Retinal pigment epithelial cell (primary cell): ENCODE measurements at regions not wholly inside any gene's neighbourhood (a gene's known extent, or its start where the extent isn't known, plus 50 kb on each side); places are given as distances from the start of the nearest gene placed in this dataset.

ENCODE experiments used
- DNase-seq: peaks from one replicate; pipeline ENCODE4 v3.0.0-alpha.2; 2010; ENCODE audit warnings: low read depth
- H3K4me3 ChIP-seq: 2 replicates; pipeline ENCODE4 v1.5.1; 2011; ENCODE audit warnings: mild to moderate bottlenecking, low read length, control low read depth, moderate library complexity
- TF ChIP-seq, protein P1 (sequence below): conservative IDR thresholded peaks from 2 replicates; pipeline ENCODE4 v1.5.1; 2011; ENCODE audit warnings: low read depth, low read length, control low read depth, inconsistent platforms

DNA sequence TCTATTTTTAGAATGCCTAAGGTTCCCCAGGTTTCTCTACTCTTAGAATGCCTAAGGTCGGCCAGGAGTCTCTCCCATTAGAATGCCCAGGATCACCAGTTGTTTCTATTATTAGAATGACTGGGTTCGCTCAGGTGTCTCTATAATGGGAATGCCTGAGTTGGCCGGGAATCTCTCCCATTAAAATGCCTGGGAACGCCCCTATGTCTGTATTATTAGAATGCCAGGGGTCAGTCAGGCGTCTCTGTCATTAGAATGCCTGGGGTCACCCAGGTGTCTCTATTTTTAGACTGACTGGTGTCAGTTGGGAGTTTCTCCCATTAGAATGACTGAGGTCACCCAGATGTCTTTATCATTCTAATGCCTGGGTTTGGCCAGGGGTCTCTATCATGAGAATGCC lies 2252.5 kb downstream of the TP53TG3F start:
- DNase-seq = no peak
- H3K4me3 ChIP-seq = no peak overlapping the region
- TF ChIP-seq, protein P1, sequence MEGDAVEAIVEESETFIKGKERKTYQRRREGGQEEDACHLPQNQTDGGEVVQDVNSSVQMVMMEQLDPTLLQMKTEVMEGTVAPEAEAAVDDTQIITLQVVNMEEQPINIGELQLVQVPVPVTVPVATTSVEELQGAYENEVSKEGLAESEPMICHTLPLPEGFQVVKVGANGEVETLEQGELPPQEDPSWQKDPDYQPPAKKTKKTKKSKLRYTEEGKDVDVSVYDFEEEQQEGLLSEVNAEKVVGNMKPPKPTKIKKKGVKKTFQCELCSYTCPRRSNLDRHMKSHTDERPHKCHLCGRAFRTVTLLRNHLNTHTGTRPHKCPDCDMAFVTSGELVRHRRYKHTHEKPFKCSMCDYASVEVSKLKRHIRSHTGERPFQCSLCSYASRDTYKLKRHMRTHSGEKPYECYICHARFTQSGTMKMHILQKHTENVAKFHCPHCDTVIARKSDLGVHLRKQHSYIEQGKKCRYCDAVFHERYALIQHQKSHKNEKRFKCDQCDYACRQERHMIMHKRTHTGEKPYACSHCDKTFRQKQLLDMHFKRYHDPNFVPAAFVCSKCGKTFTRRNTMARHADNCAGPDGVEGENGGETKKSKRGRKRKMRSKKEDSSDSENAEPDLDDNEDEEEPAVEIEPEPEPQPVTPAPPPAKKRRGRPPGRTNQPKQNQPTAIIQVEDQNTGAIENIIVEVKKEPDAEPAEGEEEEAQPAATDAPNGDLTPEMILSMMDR = no peak

DNA sequence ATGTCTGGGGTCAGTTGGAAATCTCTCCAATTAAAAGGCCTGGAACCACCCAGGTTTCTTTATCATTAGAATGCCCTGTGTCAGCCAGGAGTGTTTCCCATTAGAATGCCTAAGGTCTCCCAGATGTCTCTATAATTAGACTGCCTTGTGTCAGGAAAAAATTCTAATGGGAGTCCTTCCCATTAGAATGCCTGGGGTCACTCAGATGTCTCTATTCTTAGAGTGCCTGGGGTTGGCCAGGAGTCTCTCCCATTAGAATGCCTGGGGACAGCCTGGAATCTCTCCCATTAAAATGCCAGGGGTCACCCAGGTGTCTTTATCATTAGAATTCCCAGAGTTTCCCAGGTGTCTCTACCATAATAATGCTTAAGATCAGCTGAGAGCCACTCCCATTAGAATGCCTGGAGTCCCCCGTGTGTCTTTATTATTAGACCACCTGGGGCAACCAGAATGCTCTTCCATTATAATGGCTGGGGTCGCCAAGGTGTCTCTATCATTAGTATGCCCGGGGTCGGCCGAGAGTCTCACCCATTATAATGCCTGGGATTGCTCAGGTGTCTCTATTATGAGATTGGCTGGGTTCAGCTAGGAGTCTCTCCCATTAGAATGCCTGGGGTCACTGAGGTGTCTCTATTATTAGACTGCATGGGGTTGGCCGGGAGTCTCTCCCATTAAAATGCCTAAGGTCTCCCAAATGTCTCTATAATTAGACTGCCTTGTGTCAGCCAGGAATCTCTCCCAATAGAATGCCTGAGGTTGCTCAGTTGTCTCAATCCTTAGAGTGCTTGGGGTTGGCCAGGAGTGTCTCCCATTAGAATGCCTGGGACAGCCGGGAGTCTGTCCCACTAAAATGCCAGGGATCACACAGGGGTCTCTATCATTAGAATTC lies 2254.6 kb downstream of the TP53TG3F start:
- no peak for DNase-seq
- H3K4me3 ChIP-seq = no peak overlapping the region
- TF ChIP-seq, protein P1 = no peak

DNA sequence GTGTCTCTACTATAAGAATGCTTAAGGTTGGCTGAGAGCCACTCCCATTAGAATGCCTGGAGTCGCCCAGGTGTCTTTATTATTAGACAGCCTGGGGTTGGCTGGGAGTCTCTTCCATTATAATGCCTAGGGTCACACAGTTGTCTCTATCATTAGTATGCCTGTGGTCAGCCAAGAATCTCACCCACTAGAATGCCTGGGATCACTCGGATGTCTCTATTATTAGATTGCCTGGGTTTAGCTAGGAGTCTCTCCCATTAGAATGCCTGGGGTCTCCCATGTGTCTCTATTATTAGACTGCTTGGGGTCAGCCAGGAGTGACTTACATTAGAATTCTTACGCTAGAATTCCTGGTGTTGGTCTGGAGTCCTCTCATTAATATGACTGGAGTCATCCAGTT lies 2255.3 kb downstream of the TP53TG3F start:
- no peak overlapping the region for H3K4me3 ChIP-seq
- TF ChIP-seq, protein P1 = no peak

GRCh38 chr16:35724551-35724950 lies 2265.1 kb downstream of the TP53TG3F start:
- no peak overlapping the region for H3K4me3 ChIP-seq
- DNase-seq = no peak
- TF ChIP-seq, protein P1 = no peak

More for the DNA sequence above, 2255.3 kb downstream of the TP53TG3F start:
- no peak for DNase-seq

GRCh38 chr16:35725949-35726348 lies 2266.5 kb downstream of the TP53TG3F start:
- no peak for DNase-seq
- TF ChIP-seq, protein P1 = no peak
- no peak overlapping the region for H3K4me3 ChIP-seq

DNA sequence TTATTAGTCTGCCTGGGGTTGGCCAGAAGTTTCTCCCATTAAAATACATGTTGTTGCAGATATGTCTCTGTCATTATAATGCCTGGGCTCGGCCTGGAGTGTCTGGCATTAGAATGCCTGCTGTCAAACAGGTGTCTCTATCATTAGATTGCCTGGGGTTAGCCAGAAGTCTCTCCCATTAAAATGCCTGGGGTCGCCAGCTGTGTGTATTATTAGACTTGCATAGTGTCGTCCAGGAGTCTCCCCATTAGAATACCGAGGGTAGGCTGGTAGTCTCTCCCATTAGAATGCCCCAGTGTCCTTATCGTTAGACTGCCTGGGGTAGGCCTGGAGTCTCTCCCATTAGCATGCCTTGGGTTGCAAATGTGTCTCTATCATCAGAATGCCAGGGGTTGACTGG lies 2270.8 kb downstream of the TP53TG3F start:
- TF ChIP-seq, protein P1 = no peak
- DNase-seq = no peak
- H3K4me3 ChIP-seq = no peak overlapping the region
